C1 segment of cervical spinal cord (tissue), 14 donors: ENCODE measurements at regions not wholly inside any gene's neighbourhood (a gene's known extent, or its start where the extent isn't known, plus 50 kb on each side); places are given as distances from the start of the nearest gene placed in this dataset.

Experiments
- DNase-seq, 14 donors: peaks; one replicate each; lab custom pipeline; 2025; lab: John Stamatoyannopoulos, UW

- DNase-seq: no peak
Measured at GRCh38 chr21:23780326-23780725, 1827.0 kb downstream of the MRPL39 start.

- no peak for DNase-seq
Measured at GRCh38 chr21:23743821-23744220, 1863.5 kb downstream of the MRPL39 start.

GRCh38 chr21:23740463-23740862 is 1866.8 kb downstream of the MRPL39 start:
- DNase-seq: no peak

- DNase-seq: no peak
Measured at GRCh38 chr21:23732776-23733175, 1874.5 kb downstream of the MRPL39 start.

- no peak for DNase-seq
Measured at GRCh38 chr21:23729331-23729730, 1878.0 kb downstream of the MRPL39 start.

- DNase-seq: no peak
Measured at GRCh38 chr21:23725576-23725975, 1881.7 kb downstream of the MRPL39 start.

GRCh38 chr21:23718446-23719285 is 1888.6 kb downstream of the MRPL39 start:
- no peak for DNase-seq

- DNase-seq: no peak
Measured at GRCh38 chr21:23712166-23712565, 1895.1 kb downstream of the MRPL39 start.

- DNase-seq: no peak
Measured at GRCh38 chr21:23706431-23706830, 1900.8 kb downstream of the MRPL39 start.

GRCh38 chr21:23699402-23699801 is 1907.9 kb downstream of the MRPL39 start:
- no peak for DNase-seq

- no peak for DNase-seq
Measured at GRCh38 chr21:23698619-23699018, 1908.7 kb downstream of the MRPL39 start.

- DNase-seq: no peak
Measured at GRCh38 chr21:23695443-23695842, 1911.8 kb downstream of the MRPL39 start.

GRCh38 chr21:23694390-23694789 is 1912.9 kb downstream of the MRPL39 start:
- no peak for DNase-seq

GRCh38 chr21:23690316-23690715 is 1917.0 kb downstream of the MRPL39 start:
- DNase-seq: no peak

- no peak for DNase-seq
Measured at GRCh38 chr21:23686737-23687523, 1920.4 kb downstream of the MRPL39 start.

- no peak for DNase-seq
Measured at GRCh38 chr21:23684431-23684830, 1922.8 kb downstream of the MRPL39 start.

GRCh38 chr21:23664193-23664694 is 1943.0 kb downstream of the MRPL39 start:
- DNase-seq: no peak

GRCh38 chr21:23660560-23660959 is 1946.7 kb downstream of the MRPL39 start:
- DNase-seq: no peak

GRCh38 chr21:23644768-23645167 is 1962.5 kb downstream of the MRPL39 start:
- DNase-seq: no peak

GRCh38 chr21:23639721-23640120 is 1967.6 kb downstream of the MRPL39 start:
- DNase-seq: no peak

GRCh38 chr21:23638131-23638695 is 1969.1 kb downstream of the MRPL39 start:
- DNase-seq: no peak

- DNase-seq: no peak
Measured at GRCh38 chr21:23633447-23633940, 1973.8 kb downstream of the MRPL39 start.
